GM12878 (cell line): ENCODE measurements at regions not wholly inside any gene's neighbourhood (a gene's known extent, or its start where the extent isn't known, plus 50 kb on each side); places are given as distances from the start of the nearest gene placed in this dataset.

Source experiments
- ATAC-seq: fragments of 200-7000 bp; cut with Tn5 transposase; 3 replicates; pipeline ENCODE4 v1.9.1; 2020; ENCODE audit warnings: mild to moderate bottlenecking, moderate library complexity
- BruUV-seq: library from RNA; stranded (reverse); fragments of 400-500 nt; replicated peaks from 2 replicates; lab custom pipeline; 2021; lab: Mats Ljungman, UMichigan
- CTCF ChIA-PET: fragments of 300-600 bp; sonication (Branson Sonifier 250); formaldehyde crosslinking; extraction: SDS; loops from one replicate; lab custom pipeline; 2021; ENCODE audit warnings: inconsistent platforms; lab: Yijun Ruan, JAX
- POLR2A ChIA-PET: fragments of 350-600 bp; formaldehyde crosslinking; extraction: SDS; loops from one replicate; lab custom pipeline; 2021; ENCODE audit warnings: inconsistent platforms; lab: Charles Lee
- RAD21 ChIA-PET: fragments of 300-600 bp; sonication (Branson Sonifier 250); formaldehyde crosslinking; loops from one replicate; lab custom pipeline; 2023; ENCODE audit warnings: antibody characterized with exemption; ENCODE audit not compliant: unreplicated experiment; lab: Charles Lee
- SMC1A ChIA-PET: fragments of 300-600 bp; sonication (Branson Sonifier 250); formaldehyde crosslinking; loops from one replicate; lab custom pipeline; 2023; ENCODE audit not compliant: unreplicated experiment, uncharacterized antibody; lab: Charles Lee
- DNase-seq: peaks from one replicate; pipeline ENCODE4 v3.0.0-alpha.2; 2011; ENCODE audit warnings: low read depth, low spot score
- FAIRE-seq: peaks from 3 replicates; lab custom pipeline; 2011; peaks lifted over from hg19 to GRCh38; lab: Jason Lieb, UNC
- H2AFZ ChIP-seq: 2 replicates; pipeline ENCODE4 v1.6.0; 2011; ENCODE audit warnings: low read depth, low read length, control low read depth; ENCODE audit not compliant: control insufficient read depth
- H3K27ac ChIP-seq: 2 replicates; pipeline ENCODE4 v1.5.1; 2011; ENCODE audit warnings: control low read depth; ENCODE audit not compliant: control insufficient read depth, insufficient read depth
- H3K27me3 ChIP-seq, 2 experiments: replicated peaks in 1 of 2; 2 replicates each; pipeline versions ENCODE4 v1.6.0 to v1.6.1; 2011; ENCODE audit warnings: low read length in 1 of 2; ENCODE audit not compliant: control insufficient read depth in 2 of 2, insufficient read depth in 2 of 2
- H3K36me3 ChIP-seq, 2 experiments: 2 replicates each; pipeline ENCODE4 v1.5.1; 2011; ENCODE audit warnings: low read length in 1 of 2; ENCODE audit not compliant: control insufficient read depth in 2 of 2, insufficient read depth in 2 of 2
- H3K4me1 ChIP-seq: 2 replicates; pipeline ENCODE4 v1.6.1; 2011; ENCODE audit warnings: mild to moderate bottlenecking, low read length, moderate library complexity, mixed read lengths; ENCODE audit not compliant: control insufficient read depth, insufficient read depth
- H3K4me2 ChIP-seq: 2 replicates; pipeline ENCODE4 v1.6.0; 2011; ENCODE audit warnings: control low read depth; ENCODE audit not compliant: control insufficient read depth, insufficient read depth
- H3K4me3 ChIP-seq: fragments of 200-600 bp; sonication (generic); 2 replicates; pipeline ENCODE4 v1.5.1; 2016
- H3K79me2 ChIP-seq: 2 replicates; pipeline ENCODE4 v1.6.0; 2011; ENCODE audit warnings: low read length; ENCODE audit not compliant: control insufficient read depth, insufficient read depth
- H3K9ac ChIP-seq: 2 replicates; pipeline ENCODE4 v1.8.0; 2011; ENCODE audit warnings: low read length, control low read depth, mixed read lengths; ENCODE audit not compliant: control insufficient read depth, insufficient read depth
- H3K9me3 ChIP-seq: replicated peaks from 3 replicates; pipeline ENCODE4 v1.5.1; 2011; ENCODE audit warnings: mild to moderate bottlenecking, low read length; ENCODE audit not compliant: control insufficient read depth, insufficient read depth
- H4K20me1 ChIP-seq: 2 replicates; pipeline ENCODE4 v1.6.0; 2011; ENCODE audit not compliant: control insufficient read depth, insufficient read depth
- GABPA ChIP-seq: IDR thresholded peaks from 2 replicates; pipeline ENCODE4 v1.6.1; 2014; ENCODE audit warnings: antibody characterized with exemption, low read depth, mild to moderate bottlenecking, inconsistent platforms
- HDGF ChIP-seq: fragments of 450-650 bp; IDR thresholded peaks from 2 replicates; pipeline ENCODE4 v1.6.1; 2016; ENCODE audit warnings: antibody characterized with exemption
- IRF4 ChIP-seq: IDR thresholded peaks from 2 replicates; pipeline ENCODE4 v1.6.1; 2011; ENCODE audit warnings: low read depth, low read length
- LARP7 ChIP-seq: fragments of 450-650 bp; IDR thresholded peaks from 2 replicates; pipeline ENCODE4 v1.6.1; 2017; ENCODE audit warnings: mild to moderate bottlenecking
- MLLT1 ChIP-seq: fragments of 450-650 bp; IDR thresholded peaks from 2 replicates; pipeline ENCODE4 v1.6.1; 2016; ENCODE audit warnings: mild to moderate bottlenecking
- NFYA ChIP-seq: IDR thresholded peaks from 2 replicates; pipeline ENCODE4 v1.6.1; 2011; ENCODE audit warnings: low read depth, mild to moderate bottlenecking, low read length, improper control_type of control experiment, borderline replicate concordance
- SKIL ChIP-seq: fragments of 450-650 bp; IDR thresholded peaks from 2 replicates; pipeline ENCODE4 v1.6.1; 2017; ENCODE audit warnings: mild to moderate bottlenecking, low read depth, inconsistent platforms; ENCODE audit not compliant: poor library complexity, severe bottlenecking
- SP1 ChIP-seq: IDR thresholded peaks from one replicate; pipeline ENCODE4 v1.6.1; 2011; ENCODE audit warnings: low read depth, low read length
- SREBF2 ChIP-seq: IDR thresholded peaks from 2 replicates; pipeline ENCODE4 v1.6.1; 2012; ENCODE audit warnings: mild to moderate bottlenecking, low read length
- YBX1 ChIP-seq: fragments of 450-650 bp; IDR thresholded peaks from 2 replicates; pipeline ENCODE4 v1.6.1; 2016; ENCODE audit warnings: antibody characterized with exemption
- ZNF592 ChIP-seq: fragments of 450-650 bp; IDR thresholded peaks from 2 replicates; pipeline ENCODE4 v1.6.1; 2017; ENCODE audit warnings: mild to moderate bottlenecking, moderate library complexity
- WGBS: methylation state at CpG from one replicate; pipeline ENCODE4 v1.1.6; 2016; ENCODE audit warnings: low lambda C conversion rate; ENCODE audit not compliant: insufficient replicate concordance, insufficient coverage; ENCODE audit errors: missing lambda C conversion rate; 5-methylcytosine and 5-hydroxymethylcytosine counted together
- in situ Hi-C: fragments of 300-500 bp; cut with MboI; formaldehyde crosslinking; loops from 9 replicates; pipeline ENCODE4 v1.14.3; 2018; ENCODE audit warnings: mixed read lengths
- intact Hi-C: fragments of 100-400 bp; cut with micrococcal nuclease; formaldehyde crosslinking; loops from one replicate; pipeline ENCODE4 v1.14.2; 2022; ENCODE audit not compliant: unreplicated experiment

GRCh38 chr21:27454234-27454633 is 487.3 kb upstream of the ADAMTS5 start:
- in situ Hi-C loops, result no loop called here
- no peaks in the 10 kb centered on the region for H3K36me3 ChIP-seq
- ChIA-PET POLR2A (no interaction called here), RAD21 (interaction anchor here (0.7 kb wide), 1 partner anchor 1068 kb away, joined by 3 read pairs; no protein-coding TSS in a partner anchor), SMC1A (no interaction called here), CTCF (no interaction called here)
- no peaks in the 10 kb centered on the region; the same call in 2 of the 3 replicates for H3K9me3 ChIP-seq
- intact Hi-C loops, result no loop called here
- H3K27ac ChIP-seq, result no peak overlapping the region
- no peak overlapping the region for H3K9ac ChIP-seq
- no peaks in the 10 kb centered on the region for H4K20me1 ChIP-seq
- DNase-seq (no peak), ATAC-seq (no peak), FAIRE-seq (no peak)
- H3K27me3 ChIP-seq, result no peaks in the 10 kb centered on the region
- TF ChIP-seq SKIL (no peak), NFYA (no peak), SREBF2 (no peak), HDGF (no peak), SP1 (no peak), IRF4 (no peak)
- no peaks in the 10 kb centered on the region for H3K4me1 ChIP-seq
- H2AFZ ChIP-seq, result no peak overlapping the region
- no peak overlapping the region for H3K4me2 ChIP-seq
- H3K4me3 ChIP-seq, result no peak overlapping the region
- no TSS peak for BruUV-seq
- WGBS, result 0% methylated on average over 2 of the region's 2 CpGs
- no peaks in the 10 kb centered on the region for H3K79me2 ChIP-seq

GRCh38 chr21:27451116-27451515 is 484.2 kb upstream of the ADAMTS5 start:
- intact Hi-C loops, result no loop called here
- Histone ChIP-seq H3K9ac (no peak overlapping the region), H3K79me2 (no peaks in the 10 kb centered on the region), H3K4me2 (no peak overlapping the region), H3K4me1 (no peaks in the 10 kb centered on the region), H3K36me3 (no peaks in the 10 kb centered on the region), H2AFZ (no peak overlapping the region), H3K27me3 (no peaks in the 10 kb centered on the region), H3K4me3 (no peak overlapping the region), H4K20me1 (no peaks in the 10 kb centered on the region), H3K27ac (no peak overlapping the region), H3K9me3 (no peaks in the 10 kb centered on the region; the same call in 2 of the 3 replicates)
- DNase-seq, result no peak
- whole genome bisulfite sequencing, result 0% methylated on average over 3 of the region's 3 CpGs
- no peak for ATAC-seq
- RAD21 ChIA-PET, result no interaction called here
- SMC1A ChIA-PET, result no interaction called here
- no TSS peak for BruUV-seq
- CTCF ChIA-PET, result no interaction called here
- FAIRE-seq, result no peak
- POLR2A ChIA-PET, result no interaction called here
- in situ Hi-C loops, result no loop called here
- TF ChIP-seq YBX1, result no peak
- TF ChIP-seq IRF4, result no peak
- no peak for TF ChIP-seq MLLT1
- no peak for TF ChIP-seq LARP7
- no peak for TF ChIP-seq ZNF592
- no peak for TF ChIP-seq GABPA
